OCI-LY3 (cell line): ENCODE measurements at regions not wholly inside any gene's neighbourhood (a gene's known extent, or its start where the extent isn't known, plus 50 kb on each side); places are given as distances from the start of the nearest gene placed in this dataset.

ENCODE experiments used
- H2AFZ ChIP-seq: fragments of 200-600, 300-600 bp; shearing (Covaris generic); 2 replicates; pipeline ENCODE4 v1.6.0; 2014; ENCODE audit warnings: antibody characterized with exemption, low read depth, low read length
- H3K27ac ChIP-seq: fragments of 200-600, 300-600 bp; sonication (generic); 2 replicates; pipeline ENCODE4 v1.5.1; 2014; ENCODE audit warnings: mild to moderate bottlenecking, low read length, moderate library complexity, mixed read lengths
- H3K27me3 ChIP-seq: fragments of 200-600, 300-600 bp; sonication (generic); 2 replicates; pipeline ENCODE4 v1.6.1; 2014; ENCODE audit warnings: low read depth, low read length, mixed read lengths
- H3K36me3 ChIP-seq: fragments of 200-600, 300-600 bp; sonication (generic); replicated peaks from 2 replicates; pipeline ENCODE3; 2014; ENCODE audit warnings: low read depth, low read length, mixed read lengths
- H3K4me1 ChIP-seq: fragments of 300-600, 200-600 bp; sonication (generic); 2 replicates; pipeline ENCODE4 v1.6.1; 2014; ENCODE audit warnings: low read length, mixed read lengths
- H3K4me2 ChIP-seq: fragments of 200-600, 300-600 bp; sonication (generic); 2 replicates; pipeline ENCODE4 v1.6.1; 2014; ENCODE audit warnings: low read length, mixed read lengths
- H3K4me3 ChIP-seq: fragments of 300-600, 200-600 bp; sonication (generic); 2 replicates; pipeline ENCODE4 v1.5.1; 2014; ENCODE audit warnings: antibody characterized with exemption, mild to moderate bottlenecking, low read length, moderate library complexity
- H3K79me2 ChIP-seq: fragments of 300-600, 200-600 bp; shearing (Covaris generic); 2 replicates; pipeline ENCODE4 v1.6.1; 2014; ENCODE audit warnings: mild to moderate bottlenecking, low read length, mixed read lengths
- H3K9ac ChIP-seq: fragments of 300-600, 200-600 bp; shearing (Covaris generic); 2 replicates; pipeline ENCODE4 v1.6.0; 2014; ENCODE audit warnings: mild to moderate bottlenecking, low read length, moderate library complexity
- H3K9me3 ChIP-seq: fragments of 200-600, 300-600 bp; shearing (Covaris generic); 2 replicates; pipeline ENCODE4 v1.6.1; 2014; ENCODE audit warnings: low read length, mixed read lengths; ENCODE audit not compliant: insufficient read depth
- H4K20me1 ChIP-seq: fragments of 200-600, 300-600 bp; sonication (generic); 2 replicates; pipeline ENCODE4 v1.6.1; 2016; ENCODE audit warnings: low read length, mixed read lengths; ENCODE audit not compliant: insufficient read depth
- CTCF ChIP-seq: fragments of 200-600, 300-600 bp; sonication (generic); IDR thresholded peaks from 2 replicates; pipeline ENCODE4 v1.5.1; 2014; ENCODE audit warnings: antibody characterized with exemption, low read length, low read depth
- EZH2phosphoT487 ChIP-seq: fragments of 200-600 bp; shearing (Covaris generic); IDR thresholded peaks from 2 replicates; pipeline ENCODE4 v1.6.1; 2018; ENCODE audit warnings: antibody characterized with exemption, mixed run types, low read depth

GRCh38 chr1:238985312-238985711 lies 401.1 kb upstream of the CHRM3 start:
- Histone ChIP-seq H3K4me1 (no peaks in the 10 kb centered on the region), H3K9ac (no peak overlapping the region), H3K4me3 (no peak overlapping the region), H3K9me3 (no peaks in the 10 kb centered on the region), H3K4me2 (no peak overlapping the region), H3K79me2 (no peaks in the 10 kb centered on the region), H3K27ac (no peak overlapping the region), H3K36me3 (no peaks in the 10 kb centered on the region), H3K27me3 (no peaks in the 10 kb centered on the region), H4K20me1 (no peaks in the 10 kb centered on the region), H2AFZ (no peak overlapping the region)
- TF ChIP-seq EZH2phosphoT487: no peak
- no peak for TF ChIP-seq CTCF

- H3K36me3 ChIP-seq: no peaks in the 10 kb centered on the region
- H3K4me1 ChIP-seq: no peaks in the 10 kb centered on the region
- no peak for TF ChIP-seq CTCF
- no peak for TF ChIP-seq EZH2phosphoT487
- H3K27ac ChIP-seq: no peak overlapping the region
- H3K9me3 ChIP-seq: no peaks in the 10 kb centered on the region
- H3K9ac ChIP-seq: no peak overlapping the region
- no peak overlapping the region for H3K4me3 ChIP-seq
- H4K20me1 ChIP-seq: no peaks in the 10 kb centered on the region
- H3K79me2 ChIP-seq: no peaks in the 10 kb centered on the region
- no peaks in the 10 kb centered on the region for H3K27me3 ChIP-seq
- no peak overlapping the region for H2AFZ ChIP-seq
- no peak overlapping the region for H3K4me2 ChIP-seq
Observed at GRCh38 chr1:238982736-238983135, 403.6 kb upstream of the CHRM3 start.

GRCh38 chr1:238981317-238981933 lies 404.9 kb upstream of the CHRM3 start:
- Histone ChIP-seq H3K27ac (no peak overlapping the region), H4K20me1 (no peaks in the 10 kb centered on the region), H3K4me1 (no peaks in the 10 kb centered on the region), H3K9ac (no peak overlapping the region), H3K79me2 (no peaks in the 10 kb centered on the region), H3K9me3 (no peaks in the 10 kb centered on the region), H2AFZ (no peak overlapping the region), H3K4me3 (no peak overlapping the region), H3K36me3 (no peaks in the 10 kb centered on the region), H3K27me3 (no peaks in the 10 kb centered on the region), H3K4me2 (no peak overlapping the region)
- TF ChIP-seq EZH2phosphoT487: no peak
- TF ChIP-seq CTCF: no peak

GRCh38 chr1:238980053-238980452 lies 406.3 kb upstream of the CHRM3 start:
- no peaks in the 10 kb centered on the region for H4K20me1 ChIP-seq
- no peaks in the 10 kb centered on the region for H3K4me1 ChIP-seq
- no peak overlapping the region for H3K4me3 ChIP-seq
- H3K27me3 ChIP-seq: no peaks in the 10 kb centered on the region
- no peaks in the 10 kb centered on the region for H3K9me3 ChIP-seq
- TF ChIP-seq EZH2phosphoT487: no peak
- no peak for TF ChIP-seq CTCF
- no peak overlapping the region for H3K4me2 ChIP-seq
- no peak overlapping the region for H2AFZ ChIP-seq
- no peak overlapping the region for H3K27ac ChIP-seq
- H3K36me3 ChIP-seq: no peaks in the 10 kb centered on the region
- no peaks in the 10 kb centered on the region for H3K79me2 ChIP-seq
- no peak overlapping the region for H3K9ac ChIP-seq
